Caco-2 (cell line): ENCODE measurements at regions not wholly inside any gene's neighbourhood (a gene's known extent, or its start where the extent isn't known, plus 50 kb on each side); places are given as distances from the start of the nearest gene placed in this dataset.
"Not testable (repeated sequence)": the region's sequence is repeated elsewhere in the genome, so short reads cannot be mapped to it uniquely, and the experiment has no call there.

Experiments used
- BruUV-seq: library from RNA; stranded (reverse); fragments of 400-500 nt; replicated peaks from 2 replicates; lab custom pipeline; 2021; lab: Mats Ljungman, UMichigan
- CTCF ChIA-PET: fragments of 300-600 bp; sonication (Branson Sonifier 250); formaldehyde crosslinking; loops from one replicate; lab custom pipeline; 2022; ENCODE audit warnings: antibody characterized with exemption; lab: Charles Lee
- POLR2A ChIA-PET: fragments of 300-600 bp; sonication (Branson Sonifier 250); formaldehyde crosslinking; loops from one replicate; lab custom pipeline; 2022; ENCODE audit warnings: antibody characterized with exemption; lab: Charles Lee
- DNase-seq, 2 experiments: peaks; one replicate each; pipeline versions ENCODE4 v3.0.0 to v3.0.0-alpha.2; 2020 to 2022
- H3K27me3 ChIP-seq: replicated peaks from 2 replicates; pipeline ENCODE4 v1.6.0; 2011; ENCODE audit warnings: low read length; ENCODE audit not compliant: control insufficient read depth, insufficient read depth
- H3K36me3 ChIP-seq: 2 replicates; pipeline ENCODE4 v1.5.1; 2011; ENCODE audit warnings: low read length; ENCODE audit not compliant: control insufficient read depth, insufficient read depth
- H3K4me1 ChIP-seq: fragments of 250-450 bp; sonication (Bioruptor Pico); 2 replicates; pipeline ENCODE4 v1.5.1; 2020; ENCODE audit warnings: mild to moderate bottlenecking
- H3K4me3 ChIP-seq: 2 replicates; pipeline ENCODE4 v1.5.1; 2011; ENCODE audit warnings: low read depth, mild to moderate bottlenecking, control low read depth, low read length
- H3K9me3 ChIP-seq: fragments of 250-450 bp; sonication (Bioruptor Pico); 2 replicates; pipeline ENCODE4 v1.5.1; 2020; ENCODE audit warnings: mild to moderate bottlenecking, moderate library complexity
- H3K27ac Mint-ChIP-seq: one replicate; pipeline ENCODE4 v1.8.0; 2022; ENCODE audit warnings: mixed read lengths; ENCODE audit not compliant: unreplicated experiment
- H3K27me3 Mint-ChIP-seq: one replicate; pipeline ENCODE4 v1.8.0; 2022; ENCODE audit warnings: mixed read lengths; ENCODE audit not compliant: insufficient read depth, unreplicated experiment
- H3K36me3 Mint-ChIP-seq: one replicate; pipeline ENCODE4 v1.8.0; 2022; ENCODE audit warnings: mild to moderate bottlenecking, mixed read lengths; ENCODE audit not compliant: insufficient read depth, unreplicated experiment
- H3K4me1 Mint-ChIP-seq: one replicate; pipeline ENCODE4 v1.8.0; 2022; ENCODE audit warnings: low read depth, mixed read lengths; ENCODE audit not compliant: unreplicated experiment
- H3K4me3 Mint-ChIP-seq: one replicate; pipeline ENCODE4 v1.8.0; 2022; ENCODE audit warnings: mild to moderate bottlenecking, moderate library complexity, mixed read lengths; ENCODE audit not compliant: unreplicated experiment
- H3K9me3 Mint-ChIP-seq: one replicate; pipeline ENCODE4 v1.8.0; 2022; ENCODE audit warnings: mixed read lengths; ENCODE audit not compliant: unreplicated experiment
- CTCF ChIP-seq, 2 experiments: fragments of 200-600 bp in 1 of 2; IDR thresholded peaks; 1 replicate in 1 of 2; 2 replicates in 1 of 2; pipeline versions ENCODE4 v1.5.1 to v1.8.0; 2011 to 2022; ENCODE audit warnings: antibody characterized with exemption in 1 of 2, control low read depth in 1 of 2, inconsistent platforms in 1 of 2, low read depth in 1 of 2, low read length in 1 of 2, mild to moderate bottlenecking in 1 of 2, moderate library complexity in 1 of 2; ENCODE audit not compliant: insufficient read depth in 1 of 2, severe bottlenecking in 1 of 2, unreplicated experiment in 1 of 2
- intact Hi-C: fragments of 100-400 bp; cut with micrococcal nuclease; formaldehyde crosslinking; loops from one replicate; pipeline ENCODE4 v1.10.0; 2022; ENCODE audit not compliant: unreplicated experiment

GRCh38 chr4:189147005-189147929 lies 793.4 kb upstream of the FRG1 start:
- peaks cover 3% of the 10 kb centered on the region for H3K9me3 Mint-ChIP-seq
- no peaks in the 10 kb centered on the region for H3K27me3 Mint-ChIP-seq
- no peak overlapping the region for H3K4me3 Mint-ChIP-seq
- DNase-seq: no peak
- no peaks in the 10 kb centered on the region for H3K4me1 ChIP-seq
- CTCF ChIA-PET: interaction anchor here (0.7 kb wide), 1 partner anchor 401 kb away, joined by 3 read pairs; no protein-coding TSS in a partner anchor
- H3K27me3 ChIP-seq: no peaks in the 10 kb centered on the region
- H3K4me1 Mint-ChIP-seq: no peaks in the 10 kb centered on the region
- no peaks in the 10 kb centered on the region for H3K36me3 Mint-ChIP-seq
- intact Hi-C loops: no loop called here
- no TSS peak for BruUV-seq
- POLR2A ChIA-PET: no interaction called here
- no peak for TF ChIP-seq CTCF (IDR thresholded peaks at IDR 0.05; ENCODE audit: insufficient read depth in 1 of 2, low read depth in 1 of 2, low read length in 1 of 2, severe bottlenecking in 1 of 2, unreplicated experiment in 1 of 2)
- no peaks in the 10 kb centered on the region; the same call in 1 of the 2 replicates for H3K9me3 ChIP-seq
- no peak overlapping the region for H3K27ac Mint-ChIP-seq
- no peak overlapping the region for H3K4me3 ChIP-seq
- H3K36me3 ChIP-seq: no peaks in the 10 kb centered on the region

- BruUV-seq, H3K9me3 ChIP-seq, H3K27me3 ChIP-seq, POLR2A ChIA-PET, DNase-seq, H3K4me1 ChIP-seq, intact Hi-C loops, H3K27me3 Mint-ChIP-seq, H3K4me1 Mint-ChIP-seq, H3K27ac Mint-ChIP-seq, H3K36me3 ChIP-seq, H3K36me3 Mint-ChIP-seq, H3K4me3 Mint-ChIP-seq, CTCF ChIA-PET, H3K4me3 ChIP-seq: not testable (repeated sequence)
- peaks cover 11% of the 10 kb centered on the region for H3K9me3 Mint-ChIP-seq
These were observed 785.6 kb upstream of the FRG1 start for GRCh38 chr4:189155083-189155482.

GRCh38 chr4:189162073-189162789 lies 778.4 kb upstream of the FRG1 start:
- intact Hi-C loops: no loop called here
- no peaks in the 10 kb centered on the region for H3K4me1 Mint-ChIP-seq
- CTCF ChIA-PET: no interaction called here

More at GRCh38 chr4:189162073-189162789, 778.4 kb upstream of the FRG1 start:
- DNase-seq: no peak
- H3K27me3 ChIP-seq: no peaks in the 10 kb centered on the region; the same call in 1 of the 2 replicates
- H3K4me3 ChIP-seq: no peak overlapping the region
- no peaks in the 10 kb centered on the region for H3K36me3 ChIP-seq
- Mint-ChIP-seq H3K4me3 (no peak overlapping the region), H3K27ac (no peak overlapping the region), H3K27me3 (peaks cover 3% of the 10 kb centered on the region), H3K36me3 (no peaks in the 10 kb centered on the region), H3K9me3 (no peaks in the 10 kb centered on the region)
- TF ChIP-seq CTCF (IDR thresholded peaks at IDR 0.05; ENCODE audit: insufficient read depth in 1 of 2, low read depth in 1 of 2, low read length in 1 of 2, severe bottlenecking in 1 of 2, unreplicated experiment in 1 of 2): no peak
- POLR2A ChIA-PET: no interaction called here
- H3K4me1 ChIP-seq: no peaks in the 10 kb centered on the region
- no TSS peak for BruUV-seq
- H3K9me3 ChIP-seq: no peaks in the 10 kb centered on the region
